ENCODE measurements at regions not wholly inside any gene's neighbourhood (a gene's known extent, or its start where the extent isn't known, plus 50 kb on each side); places are given as distances from the start of the nearest gene placed in this dataset.

DNA sequence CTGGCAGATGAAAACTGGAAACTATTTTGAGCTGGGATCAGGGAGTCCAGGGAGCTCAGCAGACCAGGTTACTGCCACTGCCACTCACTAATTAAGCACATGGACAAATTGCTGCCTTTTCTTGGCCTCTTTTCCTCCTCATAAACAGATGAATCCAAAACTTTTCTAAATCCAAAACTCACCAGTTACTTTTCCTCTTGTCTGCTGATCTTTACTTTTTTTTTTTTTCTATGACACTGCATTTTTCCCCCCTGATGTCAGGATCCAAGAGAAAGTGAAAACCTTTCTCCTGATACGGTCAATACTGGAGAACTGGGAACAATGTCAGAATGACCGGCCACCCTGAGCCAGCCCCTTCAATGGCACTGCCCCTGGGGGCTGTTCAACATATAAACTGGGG is 405.8 kb downstream of the DUSP10 start:
- Histone ChIP-seq H3K27ac (ENCODE audit: low read length) (no peak overlapping the region), H3K27me3 (ENCODE audit: control insufficient read depth, insufficient read depth, low read length) (no peaks in the 10 kb centered on the region), H3K36me3 (ENCODE audit: control insufficient read depth, insufficient read depth, low read length) (no peaks in the 10 kb centered on the region), H3K4me1 (ENCODE audit: control insufficient read depth, insufficient read depth, low read length) (no peaks in the 10 kb centered on the region), H3K4me3 (ENCODE audit: low read length) (no peak overlapping the region), H3K9me3 (ENCODE audit: control insufficient read depth, insufficient read depth, low read length) (no peaks in the 10 kb centered on the region)
- DNase-seq (no peak), ATAC-seq (no peak)
- H3K4me3 Mint-ChIP-seq, result no peak overlapping the region
- no peaks in the 10 kb centered on the region for H3K36me3 Mint-ChIP-seq
- intact Hi-C loops (cut with micrococcal nuclease), result no loop called here
- 82% methylated on average over 2 of the region's 2 CpGs for WGBS (ENCODE audit: insufficient coverage)
- H3K27ac Mint-ChIP-seq, result no peak overlapping the region
- H3K9me3 Mint-ChIP-seq, result peaks cover 0 to 2% of the 10 kb centered on the region in 2 donors
- H3K4me1 Mint-ChIP-seq, result no peaks in the 10 kb centered on the region
- H3K27me3 Mint-ChIP-seq (ENCODE audit: low read depth in 2 of 2), result peaks cover 11 to 18% of the 10 kb centered on the region in 2 donors
- TF ChIP-seq, protein P1, sequence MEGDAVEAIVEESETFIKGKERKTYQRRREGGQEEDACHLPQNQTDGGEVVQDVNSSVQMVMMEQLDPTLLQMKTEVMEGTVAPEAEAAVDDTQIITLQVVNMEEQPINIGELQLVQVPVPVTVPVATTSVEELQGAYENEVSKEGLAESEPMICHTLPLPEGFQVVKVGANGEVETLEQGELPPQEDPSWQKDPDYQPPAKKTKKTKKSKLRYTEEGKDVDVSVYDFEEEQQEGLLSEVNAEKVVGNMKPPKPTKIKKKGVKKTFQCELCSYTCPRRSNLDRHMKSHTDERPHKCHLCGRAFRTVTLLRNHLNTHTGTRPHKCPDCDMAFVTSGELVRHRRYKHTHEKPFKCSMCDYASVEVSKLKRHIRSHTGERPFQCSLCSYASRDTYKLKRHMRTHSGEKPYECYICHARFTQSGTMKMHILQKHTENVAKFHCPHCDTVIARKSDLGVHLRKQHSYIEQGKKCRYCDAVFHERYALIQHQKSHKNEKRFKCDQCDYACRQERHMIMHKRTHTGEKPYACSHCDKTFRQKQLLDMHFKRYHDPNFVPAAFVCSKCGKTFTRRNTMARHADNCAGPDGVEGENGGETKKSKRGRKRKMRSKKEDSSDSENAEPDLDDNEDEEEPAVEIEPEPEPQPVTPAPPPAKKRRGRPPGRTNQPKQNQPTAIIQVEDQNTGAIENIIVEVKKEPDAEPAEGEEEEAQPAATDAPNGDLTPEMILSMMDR (IDR thresholded peaks at IDR 0.05), result no peak

DNA sequence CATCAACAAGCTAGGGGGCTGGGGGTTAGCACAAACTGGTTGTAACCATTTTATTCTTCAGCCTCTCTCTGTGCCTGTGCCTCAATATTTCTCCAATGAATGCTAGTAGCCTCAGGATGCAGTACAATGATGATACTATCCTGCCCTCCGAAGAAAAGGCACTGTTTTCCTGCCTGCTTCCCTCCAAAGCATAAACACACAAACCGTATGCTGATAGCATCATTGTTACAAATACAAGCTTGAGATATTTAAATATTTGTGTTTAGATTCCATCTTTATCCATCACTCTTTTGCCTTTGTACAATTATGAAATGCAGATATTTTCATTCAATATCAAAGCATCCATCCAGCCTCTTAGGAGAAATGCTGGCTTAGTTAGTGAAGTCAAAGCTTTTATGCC is 404.8 kb downstream of the DUSP10 start:
- Mint-ChIP-seq H3K9me3 (peaks cover 0 to 1% of the 10 kb centered on the region in 2 donors), H3K4me1 (no peaks in the 10 kb centered on the region), H3K4me3 (no peak overlapping the region), H3K27ac (no peak overlapping the region), H3K27me3 (ENCODE audit: low read depth in 2 of 2) (peaks cover 11 to 21% of the 10 kb centered on the region in 2 donors), H3K36me3 (no peaks in the 10 kb centered on the region)
- no peaks in the 10 kb centered on the region for H3K36me3 ChIP-seq (ENCODE audit: control insufficient read depth, insufficient read depth, low read length)
- no peaks in the 10 kb centered on the region for H3K4me1 ChIP-seq (ENCODE audit: control insufficient read depth, insufficient read depth, low read length)
- ATAC-seq (no peak), DNase-seq (no peak)
- H3K27ac ChIP-seq (ENCODE audit: low read length), result no peak overlapping the region
- intact Hi-C loops (cut with micrococcal nuclease), result no loop called here
- no peaks in the 10 kb centered on the region for H3K9me3 ChIP-seq (ENCODE audit: control insufficient read depth, insufficient read depth, low read length)
- no peak overlapping the region for H3K4me3 ChIP-seq (ENCODE audit: low read length)
- WGBS (ENCODE audit: insufficient coverage), result 91% methylated on average over 1 of the region's 2 CpGs
- TF ChIP-seq, protein P1 (IDR thresholded peaks at IDR 0.05), result no peak
- no peaks in the 10 kb centered on the region for H3K27me3 ChIP-seq (ENCODE audit: control insufficient read depth, insufficient read depth, low read length)

DNA sequence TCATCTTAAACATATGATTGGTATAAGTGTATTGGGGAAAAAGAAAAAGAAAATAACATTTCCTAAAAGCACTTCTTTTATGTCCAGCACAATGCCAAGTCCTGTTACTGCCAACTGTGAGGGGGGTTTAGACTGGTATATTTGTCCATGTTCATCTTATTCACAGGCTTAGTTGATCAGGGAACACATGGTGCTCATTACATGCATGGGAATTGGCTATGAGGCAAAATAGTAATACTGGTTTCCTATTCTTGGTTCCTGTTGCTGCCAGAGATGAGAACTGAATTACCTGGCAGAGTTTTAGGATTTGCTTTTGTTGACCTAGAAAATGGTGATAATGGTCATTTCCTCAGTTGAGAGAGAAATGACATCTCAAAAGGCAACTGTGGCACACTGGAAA is 398.8 kb downstream of the DUSP10 start:
- H3K9me3 Mint-ChIP-seq, result no peaks in the 10 kb centered on the region
- no peaks in the 10 kb centered on the region for H3K4me1 ChIP-seq (ENCODE audit: control insufficient read depth, insufficient read depth, low read length)
- no peaks in the 10 kb centered on the region for H3K4me1 Mint-ChIP-seq
- H3K27me3 ChIP-seq (ENCODE audit: control insufficient read depth, insufficient read depth, low read length), result no peaks in the 10 kb centered on the region
- intact Hi-C loops (cut with micrococcal nuclease), result no loop called here
- TF ChIP-seq, protein P1 (IDR thresholded peaks at IDR 0.05), result no peak
- H3K27me3 Mint-ChIP-seq (ENCODE audit: low read depth in 2 of 2), result peaks cover 6 to 28% of the 10 kb centered on the region in 2 donors
- no peak for ATAC-seq
- no peak overlapping the region for H3K27ac ChIP-seq (ENCODE audit: low read length)
- H3K9me3 ChIP-seq (ENCODE audit: control insufficient read depth, insufficient read depth, low read length), result no peaks in the 10 kb centered on the region
- no peak overlapping the region for H3K4me3 ChIP-seq (ENCODE audit: low read length)
- H3K27ac Mint-ChIP-seq, result no peak overlapping the region
- no peaks in the 10 kb centered on the region for H3K36me3 Mint-ChIP-seq
- no peak overlapping the region for H3K4me3 Mint-ChIP-seq
- no peaks in the 10 kb centered on the region for H3K36me3 ChIP-seq (ENCODE audit: control insufficient read depth, insufficient read depth, low read length)
- no peak for DNase-seq

DNA sequence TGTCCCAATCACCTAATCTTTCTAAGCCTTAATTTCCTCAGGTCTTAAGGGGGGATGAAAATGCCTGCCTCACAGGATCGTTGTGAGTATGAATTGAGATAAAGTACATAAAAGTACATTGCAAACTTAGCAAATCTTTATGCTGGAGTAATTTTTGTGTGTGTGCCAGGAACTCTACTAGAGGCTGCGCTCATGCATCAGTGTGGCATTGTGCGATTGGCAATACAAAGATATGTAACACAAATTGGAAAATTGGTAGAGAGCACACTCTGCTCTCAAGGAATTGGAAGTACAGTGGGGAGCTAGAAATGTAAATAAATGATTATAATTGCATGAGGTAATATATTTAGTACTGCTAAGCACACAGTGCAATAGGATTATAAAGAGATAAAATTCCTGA is 398.3 kb downstream of the DUSP10 start:
- DNase-seq, result no peak

More for the DNA sequence above, 398.3 kb downstream of the DUSP10 start:
- no peaks in the 10 kb centered on the region for H3K9me3 ChIP-seq (ENCODE audit: control insufficient read depth, insufficient read depth, low read length)
- H3K27me3 ChIP-seq (ENCODE audit: control insufficient read depth, insufficient read depth, low read length), result no peaks in the 10 kb centered on the region
- Mint-ChIP-seq H3K27me3 (ENCODE audit: low read depth in 2 of 2) (peaks cover 6 to 33% of the 10 kb centered on the region in 2 donors), H3K4me1 (no peaks in the 10 kb centered on the region), H3K4me3 (no peak overlapping the region), H3K27ac (no peak overlapping the region), H3K9me3 (no peaks in the 10 kb centered on the region), H3K36me3 (no peaks in the 10 kb centered on the region)
- 89% methylated on average over 3 of the region's 3 CpGs for WGBS (ENCODE audit: insufficient coverage)
- intact Hi-C loops (cut with micrococcal nuclease), result no loop called here
- H3K27ac ChIP-seq (ENCODE audit: low read length), result no peak overlapping the region
- H3K4me1 ChIP-seq (ENCODE audit: control insufficient read depth, insufficient read depth, low read length), result no peaks in the 10 kb centered on the region
- TF ChIP-seq, protein P1 (IDR thresholded peaks at IDR 0.05), result no peak
- no peak for ATAC-seq
- H3K4me3 ChIP-seq (ENCODE audit: low read length), result no peak overlapping the region
- H3K36me3 ChIP-seq (ENCODE audit: control insufficient read depth, insufficient read depth, low read length), result no peaks in the 10 kb centered on the region

Measured in natural killer cell (primary cell).